GM23338 (cell line): ENCODE measurements at regions not wholly inside any gene's neighbourhood (a gene's known extent, or its start where the extent isn't known, plus 50 kb on each side); places are given as distances from the start of the nearest gene placed in this dataset.

Experiments used
- ATAC-seq: fragments of 200-7000 bp; cut with Tn5 transposase; 3 replicates; pipeline ENCODE4 v1.9.1; 2020
- DNase-seq: peaks from one replicate; pipeline ENCODE4 v3.0.0-alpha.2; 2015; ENCODE audit warnings: low spot score
- H2AFZ ChIP-seq: fragments of 200-600 bp; sonication (generic); 2 replicates; pipeline ENCODE4 v1.8.0; 2016; ENCODE audit warnings: antibody characterized with exemption, mild to moderate bottlenecking, moderate library complexity
- H3F3A ChIP-seq: fragments of 200-600 bp; sonication (generic); replicated peaks from 2 replicates; pipeline ENCODE4 v1.8.0; 2017; ENCODE audit warnings: antibody characterized with exemption, mixed run types, low read depth
- H3K27ac ChIP-seq: fragments of 200-600 bp; sonication (generic); 2 replicates; pipeline ENCODE4 v1.6.1; 2016; ENCODE audit warnings: low read depth
- H3K27me3 ChIP-seq: fragments of 200-600 bp; sonication (generic); 2 replicates; pipeline ENCODE4 v1.8.0; 2016; ENCODE audit warnings: mild to moderate bottlenecking, mixed run types, moderate library complexity; ENCODE audit not compliant: insufficient read depth
- H3K36me3 ChIP-seq: fragments of 200-600 bp; sonication (generic); 2 replicates; pipeline ENCODE4 v1.8.0; 2016; ENCODE audit warnings: mild to moderate bottlenecking; ENCODE audit not compliant: insufficient read depth
- H3K4me1 ChIP-seq: fragments of 200-600 bp; sonication (generic); 2 replicates; pipeline ENCODE4 v1.8.0; 2016; ENCODE audit warnings: mild to moderate bottlenecking, moderate library complexity; ENCODE audit not compliant: insufficient read depth
- H3K4me2 ChIP-seq: fragments of 200-600 bp; sonication (generic); 2 replicates; pipeline ENCODE4 v1.7.1; 2017; ENCODE audit warnings: mixed run types
- H3K4me3 ChIP-seq: fragments of 200-600 bp; sonication (generic); 2 replicates; pipeline ENCODE4 v1.6.1; 2016; ENCODE audit warnings: mixed run types
- H3K79me2 ChIP-seq: fragments of 200-600 bp; sonication (generic); replicated peaks from 2 replicates; pipeline ENCODE4 v1.8.0; 2017; ENCODE audit warnings: mild to moderate bottlenecking; ENCODE audit not compliant: insufficient read depth
- H3K9me2 ChIP-seq: fragments of 200-600 bp; sonication (generic); 2 replicates; pipeline ENCODE4 v1.8.0; 2017; ENCODE audit not compliant: insufficient read depth
- H4K20me1 ChIP-seq: fragments of 200-600 bp; sonication (generic); replicated peaks from 2 replicates; pipeline ENCODE4 v1.8.0; 2017; ENCODE audit warnings: mild to moderate bottlenecking; ENCODE audit not compliant: insufficient read depth
- H3K27ac Mint-ChIP-seq: 2 replicates; pipeline ENCODE4 v1.8.0; 2020; ENCODE audit warnings: inconsistent platforms, mild to moderate bottlenecking, moderate library complexity, mixed read lengths
- H3K27me3 Mint-ChIP-seq: 3 replicates; pipeline ENCODE4 v1.8.0; 2022; ENCODE audit warnings: low read depth, mild to moderate bottlenecking, moderate library complexity, mixed read lengths, inconsistent platforms; ENCODE audit not compliant: insufficient read depth, poor library complexity
- H3K36me3 Mint-ChIP-seq: 3 replicates; pipeline ENCODE4 v1.8.0; 2021; ENCODE audit warnings: low read depth, mild to moderate bottlenecking, inconsistent platforms, moderate library complexity, mixed read lengths
- H3K4me1 Mint-ChIP-seq: 3 replicates; pipeline ENCODE4 v1.8.0; 2020; ENCODE audit warnings: mild to moderate bottlenecking, inconsistent platforms, mixed read lengths
- H3K4me3 Mint-ChIP-seq: 3 replicates; pipeline ENCODE4 v1.8.0; 2021; ENCODE audit warnings: moderate library complexity, mild to moderate bottlenecking, inconsistent platforms, mixed read lengths
- H3K9me3 Mint-ChIP-seq: 3 replicates; pipeline ENCODE4 v1.8.0; 2020; ENCODE audit warnings: moderate library complexity, mild to moderate bottlenecking, inconsistent platforms, mixed read lengths
- EZH2 ChIP-seq: fragments of 200-600 bp; sonication (generic); IDR thresholded peaks from one replicate; pipeline ENCODE4 v1.8.0; 2017; ENCODE audit warnings: antibody characterized with exemption, mild to moderate bottlenecking, low read depth; ENCODE audit not compliant: unreplicated experiment
- EZH2phosphoT487 ChIP-seq: fragments of 200-600 bp; sonication (generic); IDR thresholded peaks from one replicate; pipeline ENCODE4 v1.8.1; 2018; ENCODE audit warnings: antibody characterized with exemption; ENCODE audit not compliant: unreplicated experiment
- NANOG ChIP-seq: IDR thresholded peaks from 2 replicates; pipeline ENCODE4 v1.6.1; 2016; ENCODE audit warnings: antibody characterized with exemption, borderline replicate concordance
- STAT1 ChIP-seq: IDR thresholded peaks from one replicate; pipeline ENCODE4 v1.6.1; 2016; ENCODE audit warnings: antibody characterized with exemption; ENCODE audit not compliant: unreplicated experiment
- ZNF114 ChIP-seq: fragments of 250-450 bp; sonication (Bioruptor Pico); IDR thresholded peaks from 2 replicates; pipeline ENCODE4 v1.5.0; 2020; ENCODE audit warnings: mild to moderate bottlenecking, moderate library complexity
- ZNF331 ChIP-seq: fragments of 250-450 bp; sonication (Bioruptor Pico); IDR thresholded peaks from 2 replicates; pipeline ENCODE4 v1.5.0; 2020; ENCODE audit warnings: low read depth, mild to moderate bottlenecking, moderate library complexity
- TF ChIP-seq, protein P1 (sequence below): IDR thresholded peaks from 2 replicates; pipeline ENCODE4 v1.6.1; 2016; ENCODE audit warnings: antibody characterized with exemption
- TF ChIP-seq, protein P2 (sequence below), 2 experiments: fragments of 200-600 bp in 1 of 2; sonication (generic) in 1 of 2; conservative IDR thresholded peaks; 2 replicates each; pipeline versions ENCODE4 v1.5.1 to v1.6.1; 2016 to 2017; ENCODE audit warnings: antibody characterized with exemption in 2 of 2, low read depth in 2 of 2, mild to moderate bottlenecking in 2 of 2, moderate library complexity in 1 of 2
- TF ChIP-seq, protein P3 (sequence below): fragments of 250-450 bp; sonication (Bioruptor Pico); IDR thresholded peaks from 2 replicates; pipeline ENCODE4 v1.5.0; 2020; ENCODE audit warnings: mild to moderate bottlenecking, moderate library complexity

DNA sequence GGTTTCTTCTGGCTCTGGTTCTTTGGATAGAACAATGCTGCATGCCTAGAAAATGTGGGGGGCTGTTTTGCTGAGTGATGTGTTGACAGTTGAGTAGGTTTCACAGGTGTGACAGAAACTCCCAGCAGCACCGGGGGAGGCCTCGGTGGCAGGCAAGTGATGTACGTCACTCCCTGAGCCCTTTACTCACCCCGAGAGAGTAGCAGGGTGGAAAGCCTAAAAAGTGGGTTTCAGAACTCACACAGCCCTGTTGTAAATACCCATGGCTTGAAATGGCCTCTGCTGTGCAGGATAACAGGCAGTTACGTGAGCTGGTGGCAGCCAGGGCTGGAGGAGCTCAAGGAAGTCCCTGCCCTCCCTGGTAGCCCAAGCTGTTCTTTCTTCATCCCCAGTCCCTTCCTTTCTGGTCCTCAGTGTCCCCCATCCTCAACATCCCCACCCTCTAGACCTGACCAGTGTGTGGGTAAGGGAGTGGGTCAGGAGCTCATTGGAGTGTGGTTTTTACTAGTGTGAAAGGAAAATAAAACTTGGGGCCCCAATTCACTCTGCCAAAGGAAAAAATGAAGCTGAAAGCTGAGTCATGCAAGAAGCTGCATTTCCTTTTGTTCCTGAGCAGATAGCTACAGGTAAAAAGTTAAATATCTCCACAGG is 258.1 kb downstream of the STK31 start:
- no peak overlapping the region for H3K27ac ChIP-seq
- peak; percentile 14 for DNase-seq
- ATAC-seq, result peak; percentile 75
- H3K4me1 ChIP-seq, result peaks cover 15% of the 10 kb centered on the region
- no peaks in the 10 kb centered on the region for H3K27me3 Mint-ChIP-seq
- no peak overlapping the region for H3K4me3 Mint-ChIP-seq
- no peak for TF ChIP-seq ZNF331 (CRISPR knock-in tag)
- no peak for TF ChIP-seq STAT1
- no peak for TF ChIP-seq NANOG
- TF ChIP-seq, protein P1, sequence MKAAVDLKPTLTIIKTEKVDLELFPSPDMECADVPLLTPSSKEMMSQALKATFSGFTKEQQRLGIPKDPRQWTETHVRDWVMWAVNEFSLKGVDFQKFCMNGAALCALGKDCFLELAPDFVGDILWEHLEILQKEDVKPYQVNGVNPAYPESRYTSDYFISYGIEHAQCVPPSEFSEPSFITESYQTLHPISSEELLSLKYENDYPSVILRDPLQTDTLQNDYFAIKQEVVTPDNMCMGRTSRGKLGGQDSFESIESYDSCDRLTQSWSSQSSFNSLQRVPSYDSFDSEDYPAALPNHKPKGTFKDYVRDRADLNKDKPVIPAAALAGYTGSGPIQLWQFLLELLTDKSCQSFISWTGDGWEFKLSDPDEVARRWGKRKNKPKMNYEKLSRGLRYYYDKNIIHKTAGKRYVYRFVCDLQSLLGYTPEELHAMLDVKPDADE, result no peak
- TF ChIP-seq EZH2, result no peak
- TF ChIP-seq, protein P2, sequence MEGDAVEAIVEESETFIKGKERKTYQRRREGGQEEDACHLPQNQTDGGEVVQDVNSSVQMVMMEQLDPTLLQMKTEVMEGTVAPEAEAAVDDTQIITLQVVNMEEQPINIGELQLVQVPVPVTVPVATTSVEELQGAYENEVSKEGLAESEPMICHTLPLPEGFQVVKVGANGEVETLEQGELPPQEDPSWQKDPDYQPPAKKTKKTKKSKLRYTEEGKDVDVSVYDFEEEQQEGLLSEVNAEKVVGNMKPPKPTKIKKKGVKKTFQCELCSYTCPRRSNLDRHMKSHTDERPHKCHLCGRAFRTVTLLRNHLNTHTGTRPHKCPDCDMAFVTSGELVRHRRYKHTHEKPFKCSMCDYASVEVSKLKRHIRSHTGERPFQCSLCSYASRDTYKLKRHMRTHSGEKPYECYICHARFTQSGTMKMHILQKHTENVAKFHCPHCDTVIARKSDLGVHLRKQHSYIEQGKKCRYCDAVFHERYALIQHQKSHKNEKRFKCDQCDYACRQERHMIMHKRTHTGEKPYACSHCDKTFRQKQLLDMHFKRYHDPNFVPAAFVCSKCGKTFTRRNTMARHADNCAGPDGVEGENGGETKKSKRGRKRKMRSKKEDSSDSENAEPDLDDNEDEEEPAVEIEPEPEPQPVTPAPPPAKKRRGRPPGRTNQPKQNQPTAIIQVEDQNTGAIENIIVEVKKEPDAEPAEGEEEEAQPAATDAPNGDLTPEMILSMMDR (conservative IDR thresholded peaks at IDR 0.05; ENCODE audit: low read depth in 2 of 2), result no peak
- TF ChIP-seq ZNF114 (CRISPR knock-in tag), result no peak
- no peak for TF ChIP-seq EZH2phosphoT487
- TF ChIP-seq, protein P3, sequence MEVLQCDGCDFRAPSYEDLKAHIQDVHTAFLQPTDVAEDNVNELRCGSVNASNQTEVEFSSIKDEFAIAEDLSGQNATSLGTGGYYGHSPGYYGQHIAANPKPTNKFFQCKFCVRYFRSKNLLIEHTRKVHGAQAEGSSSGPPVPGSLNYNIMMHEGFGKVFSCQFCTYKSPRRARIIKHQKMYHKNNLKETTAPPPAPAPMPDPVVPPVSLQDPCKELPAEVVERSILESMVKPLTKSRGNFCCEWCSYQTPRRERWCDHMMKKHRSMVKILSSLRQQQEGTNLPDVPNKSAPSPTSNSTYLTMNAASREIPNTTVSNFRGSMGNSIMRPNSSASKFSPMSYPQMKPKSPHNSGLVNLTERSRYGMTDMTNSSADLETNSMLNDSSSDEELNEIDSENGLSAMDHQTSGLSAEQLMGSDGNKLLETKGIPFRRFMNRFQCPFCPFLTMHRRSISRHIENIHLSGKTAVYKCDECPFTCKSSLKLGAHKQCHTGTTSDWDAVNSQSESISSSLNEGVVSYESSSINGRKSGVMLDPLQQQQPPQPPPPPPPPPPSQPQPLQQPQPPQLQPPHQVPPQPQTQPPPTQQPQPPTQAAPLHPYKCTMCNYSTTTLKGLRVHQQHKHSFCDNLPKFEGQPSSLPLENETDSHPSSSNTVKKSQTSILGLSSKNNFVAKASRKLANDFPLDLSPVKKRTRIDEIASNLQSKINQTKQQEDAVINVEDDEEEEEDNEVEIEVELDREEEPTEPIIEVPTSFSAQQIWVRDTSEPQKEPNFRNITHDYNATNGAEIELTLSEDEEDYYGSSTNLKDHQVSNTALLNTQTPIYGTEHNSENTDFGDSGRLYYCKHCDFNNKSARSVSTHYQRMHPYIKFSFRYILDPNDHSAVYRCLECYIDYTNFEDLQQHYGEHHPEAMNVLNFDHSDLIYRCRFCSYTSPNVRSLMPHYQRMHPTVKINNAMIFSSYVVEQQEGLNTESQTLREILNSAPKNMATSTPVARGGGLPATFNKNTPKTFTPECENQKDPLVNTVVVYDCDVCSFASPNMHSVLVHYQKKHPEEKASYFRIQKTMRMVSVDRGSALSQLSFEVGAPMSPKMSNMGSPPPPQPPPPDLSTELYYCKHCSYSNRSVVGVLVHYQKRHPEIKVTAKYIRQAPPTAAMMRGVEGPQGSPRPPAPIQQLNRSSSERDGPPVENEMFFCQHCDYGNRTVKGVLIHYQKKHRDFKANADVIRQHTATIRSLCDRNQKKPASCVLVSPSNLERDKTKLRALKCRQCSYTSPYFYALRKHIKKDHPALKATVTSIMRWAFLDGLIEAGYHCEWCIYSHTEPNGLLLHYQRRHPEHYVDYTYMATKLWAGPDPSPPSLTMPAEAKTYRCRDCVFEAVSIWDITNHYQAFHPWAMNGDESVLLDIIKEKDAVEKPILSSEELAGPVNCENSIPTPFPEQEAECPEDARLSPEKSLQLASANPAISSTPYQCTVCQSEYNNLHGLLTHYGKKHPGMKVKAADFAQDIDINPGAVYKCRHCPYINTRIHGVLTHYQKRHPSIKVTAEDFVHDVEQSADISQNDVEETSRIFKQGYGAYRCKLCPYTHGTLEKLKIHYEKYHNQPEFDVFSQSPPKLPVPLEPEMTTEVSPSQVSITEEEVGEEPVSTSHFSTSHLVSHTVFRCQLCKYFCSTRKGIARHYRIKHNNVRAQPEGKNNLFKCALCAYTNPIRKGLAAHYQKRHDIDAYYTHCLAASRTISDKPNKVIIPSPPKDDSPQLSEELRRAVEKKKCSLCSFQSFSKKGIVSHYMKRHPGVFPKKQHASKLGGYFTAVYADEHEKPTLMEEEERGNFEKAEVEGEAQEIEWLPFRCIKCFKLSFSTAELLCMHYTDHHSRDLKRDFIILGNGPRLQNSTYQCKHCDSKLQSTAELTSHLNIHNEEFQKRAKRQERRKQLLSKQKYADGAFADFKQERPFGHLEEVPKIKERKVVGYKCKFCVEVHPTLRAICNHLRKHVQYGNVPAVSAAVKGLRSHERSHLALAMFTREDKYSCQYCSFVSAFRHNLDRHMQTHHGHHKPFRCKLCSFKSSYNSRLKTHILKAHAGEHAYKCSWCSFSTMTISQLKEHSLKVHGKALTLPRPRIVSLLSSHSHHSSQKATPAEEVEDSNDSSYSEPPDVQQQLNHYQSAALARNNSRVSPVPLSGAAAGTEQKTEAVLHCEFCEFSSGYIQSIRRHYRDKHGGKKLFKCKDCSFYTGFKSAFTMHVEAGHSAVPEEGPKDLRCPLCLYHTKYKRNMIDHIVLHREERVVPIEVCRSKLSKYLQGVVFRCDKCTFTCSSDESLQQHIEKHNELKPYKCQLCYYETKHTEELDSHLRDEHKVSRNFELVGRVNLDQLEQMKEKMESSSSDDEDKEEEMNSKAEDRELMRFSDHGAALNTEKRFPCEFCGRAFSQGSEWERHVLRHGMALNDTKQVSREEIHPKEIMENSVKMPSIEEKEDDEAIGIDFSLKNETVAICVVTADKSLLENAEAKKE (CRISPR knock-in tag), result no peak
- no peak overlapping the region for H3K4me3 ChIP-seq
- H2AFZ ChIP-seq, result peak overlapping the region; percentile 95
- no peak overlapping the region for H3K4me2 ChIP-seq
- no peaks in the 10 kb centered on the region for H3K9me3 Mint-ChIP-seq
- peak overlapping the region; percentile 55; the same call in 1 of the 2 replicates for H3K27ac Mint-ChIP-seq
- H3K27me3 ChIP-seq, result no peaks in the 10 kb centered on the region
- no peaks in the 10 kb centered on the region for H3K79me2 ChIP-seq
- no peaks in the 10 kb centered on the region for H3K36me3 ChIP-seq
- peaks cover 11% of the 10 kb centered on the region; the same call in 1 of the 2 replicates for H3K9me2 ChIP-seq
- no peaks in the 10 kb centered on the region for H3K36me3 Mint-ChIP-seq
- H3K4me1 Mint-ChIP-seq, result peaks cover 27% of the 10 kb centered on the region
- no peaks in the 10 kb centered on the region for H3F3A ChIP-seq
- H4K20me1 ChIP-seq, result no peaks in the 10 kb centered on the region
